ENCODE measurements at regions not wholly inside any gene's neighbourhood (a gene's known extent, or its start where the extent isn't known, plus 50 kb on each side); places are given as distances from the start of the nearest gene placed in this dataset.

DNA sequence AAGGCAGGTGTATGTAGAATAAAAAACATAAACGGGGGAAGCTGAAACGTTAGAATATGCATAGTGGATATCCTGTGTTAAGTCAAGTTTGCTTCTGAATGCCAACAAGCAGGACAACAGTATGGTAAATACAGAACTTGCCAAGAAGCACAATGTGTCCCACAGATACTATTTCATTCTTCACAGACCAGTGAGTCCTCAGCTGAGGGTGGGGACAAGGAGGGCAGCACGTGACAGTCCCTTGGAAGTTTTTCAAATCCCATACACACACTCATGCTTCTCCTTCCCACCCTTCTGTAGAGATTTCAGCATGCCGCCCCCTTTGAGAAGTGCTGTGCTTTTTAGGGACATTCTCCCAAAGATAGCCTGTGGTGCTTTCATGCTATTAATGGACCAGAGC lies 268.5 kb upstream of the ECI2 start:
- no peaks in the 10 kb centered on the region for H3F3A ChIP-seq (replicated peaks; ENCODE audit: low read depth)
- H3K27me3 Mint-ChIP-seq (ENCODE audit: insufficient read depth, low read depth, poor library complexity) = peaks cover 2% of the 10 kb centered on the region

More for the DNA sequence above, 268.5 kb upstream of the ECI2 start:
- H3K36me3 ChIP-seq (ENCODE audit: insufficient read depth) = no peaks in the 10 kb centered on the region
- Mint-ChIP-seq H3K4me1 (peaks cover 19% of the 10 kb centered on the region), H3K36me3 (ENCODE audit: low read depth) (peaks cover 21% of the 10 kb centered on the region; the same call in 2 of the 3 replicates), H3K9me3 (peaks cover 24% of the 10 kb centered on the region), H3K4me3 (no peak overlapping the region), H3K27ac (no peak overlapping the region)
- TF ChIP-seq JUNB (IDR thresholded peaks at IDR 0.05; ENCODE audit: unreplicated experiment) (no peak), EZH2 (IDR thresholded peaks at IDR 0.05; ENCODE audit: low read depth, unreplicated experiment) (no peak), CREB1 (CRISPR knock-in tag; IDR thresholded peaks at IDR 0.05; ENCODE audit: low read depth) (no peak), EZH2phosphoT487 (IDR thresholded peaks at IDR 0.05; ENCODE audit: unreplicated experiment) (no peak)
- TF ChIP-seq, protein P1, sequence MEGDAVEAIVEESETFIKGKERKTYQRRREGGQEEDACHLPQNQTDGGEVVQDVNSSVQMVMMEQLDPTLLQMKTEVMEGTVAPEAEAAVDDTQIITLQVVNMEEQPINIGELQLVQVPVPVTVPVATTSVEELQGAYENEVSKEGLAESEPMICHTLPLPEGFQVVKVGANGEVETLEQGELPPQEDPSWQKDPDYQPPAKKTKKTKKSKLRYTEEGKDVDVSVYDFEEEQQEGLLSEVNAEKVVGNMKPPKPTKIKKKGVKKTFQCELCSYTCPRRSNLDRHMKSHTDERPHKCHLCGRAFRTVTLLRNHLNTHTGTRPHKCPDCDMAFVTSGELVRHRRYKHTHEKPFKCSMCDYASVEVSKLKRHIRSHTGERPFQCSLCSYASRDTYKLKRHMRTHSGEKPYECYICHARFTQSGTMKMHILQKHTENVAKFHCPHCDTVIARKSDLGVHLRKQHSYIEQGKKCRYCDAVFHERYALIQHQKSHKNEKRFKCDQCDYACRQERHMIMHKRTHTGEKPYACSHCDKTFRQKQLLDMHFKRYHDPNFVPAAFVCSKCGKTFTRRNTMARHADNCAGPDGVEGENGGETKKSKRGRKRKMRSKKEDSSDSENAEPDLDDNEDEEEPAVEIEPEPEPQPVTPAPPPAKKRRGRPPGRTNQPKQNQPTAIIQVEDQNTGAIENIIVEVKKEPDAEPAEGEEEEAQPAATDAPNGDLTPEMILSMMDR (conservative IDR thresholded peaks at IDR 0.05; ENCODE audit: low read depth in 2 of 2) = no peak
- TF ChIP-seq, protein P2, sequence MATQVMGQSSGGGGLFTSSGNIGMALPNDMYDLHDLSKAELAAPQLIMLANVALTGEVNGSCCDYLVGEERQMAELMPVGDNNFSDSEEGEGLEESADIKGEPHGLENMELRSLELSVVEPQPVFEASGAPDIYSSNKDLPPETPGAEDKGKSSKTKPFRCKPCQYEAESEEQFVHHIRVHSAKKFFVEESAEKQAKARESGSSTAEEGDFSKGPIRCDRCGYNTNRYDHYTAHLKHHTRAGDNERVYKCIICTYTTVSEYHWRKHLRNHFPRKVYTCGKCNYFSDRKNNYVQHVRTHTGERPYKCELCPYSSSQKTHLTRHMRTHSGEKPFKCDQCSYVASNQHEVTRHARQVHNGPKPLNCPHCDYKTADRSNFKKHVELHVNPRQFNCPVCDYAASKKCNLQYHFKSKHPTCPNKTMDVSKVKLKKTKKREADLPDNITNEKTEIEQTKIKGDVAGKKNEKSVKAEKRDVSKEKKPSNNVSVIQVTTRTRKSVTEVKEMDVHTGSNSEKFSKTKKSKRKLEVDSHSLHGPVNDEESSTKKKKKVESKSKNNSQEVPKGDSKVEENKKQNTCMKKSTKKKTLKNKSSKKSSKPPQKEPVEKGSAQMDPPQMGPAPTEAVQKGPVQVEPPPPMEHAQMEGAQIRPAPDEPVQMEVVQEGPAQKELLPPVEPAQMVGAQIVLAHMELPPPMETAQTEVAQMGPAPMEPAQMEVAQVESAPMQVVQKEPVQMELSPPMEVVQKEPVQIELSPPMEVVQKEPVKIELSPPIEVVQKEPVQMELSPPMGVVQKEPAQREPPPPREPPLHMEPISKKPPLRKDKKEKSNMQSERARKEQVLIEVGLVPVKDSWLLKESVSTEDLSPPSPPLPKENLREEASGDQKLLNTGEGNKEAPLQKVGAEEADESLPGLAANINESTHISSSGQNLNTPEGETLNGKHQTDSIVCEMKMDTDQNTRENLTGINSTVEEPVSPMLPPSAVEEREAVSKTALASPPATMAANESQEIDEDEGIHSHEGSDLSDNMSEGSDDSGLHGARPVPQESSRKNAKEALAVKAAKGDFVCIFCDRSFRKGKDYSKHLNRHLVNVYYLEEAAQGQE (IDR thresholded peaks at IDR 0.05; ENCODE audit: unreplicated experiment) = no peak
- TF ChIP-seq, protein P3, sequence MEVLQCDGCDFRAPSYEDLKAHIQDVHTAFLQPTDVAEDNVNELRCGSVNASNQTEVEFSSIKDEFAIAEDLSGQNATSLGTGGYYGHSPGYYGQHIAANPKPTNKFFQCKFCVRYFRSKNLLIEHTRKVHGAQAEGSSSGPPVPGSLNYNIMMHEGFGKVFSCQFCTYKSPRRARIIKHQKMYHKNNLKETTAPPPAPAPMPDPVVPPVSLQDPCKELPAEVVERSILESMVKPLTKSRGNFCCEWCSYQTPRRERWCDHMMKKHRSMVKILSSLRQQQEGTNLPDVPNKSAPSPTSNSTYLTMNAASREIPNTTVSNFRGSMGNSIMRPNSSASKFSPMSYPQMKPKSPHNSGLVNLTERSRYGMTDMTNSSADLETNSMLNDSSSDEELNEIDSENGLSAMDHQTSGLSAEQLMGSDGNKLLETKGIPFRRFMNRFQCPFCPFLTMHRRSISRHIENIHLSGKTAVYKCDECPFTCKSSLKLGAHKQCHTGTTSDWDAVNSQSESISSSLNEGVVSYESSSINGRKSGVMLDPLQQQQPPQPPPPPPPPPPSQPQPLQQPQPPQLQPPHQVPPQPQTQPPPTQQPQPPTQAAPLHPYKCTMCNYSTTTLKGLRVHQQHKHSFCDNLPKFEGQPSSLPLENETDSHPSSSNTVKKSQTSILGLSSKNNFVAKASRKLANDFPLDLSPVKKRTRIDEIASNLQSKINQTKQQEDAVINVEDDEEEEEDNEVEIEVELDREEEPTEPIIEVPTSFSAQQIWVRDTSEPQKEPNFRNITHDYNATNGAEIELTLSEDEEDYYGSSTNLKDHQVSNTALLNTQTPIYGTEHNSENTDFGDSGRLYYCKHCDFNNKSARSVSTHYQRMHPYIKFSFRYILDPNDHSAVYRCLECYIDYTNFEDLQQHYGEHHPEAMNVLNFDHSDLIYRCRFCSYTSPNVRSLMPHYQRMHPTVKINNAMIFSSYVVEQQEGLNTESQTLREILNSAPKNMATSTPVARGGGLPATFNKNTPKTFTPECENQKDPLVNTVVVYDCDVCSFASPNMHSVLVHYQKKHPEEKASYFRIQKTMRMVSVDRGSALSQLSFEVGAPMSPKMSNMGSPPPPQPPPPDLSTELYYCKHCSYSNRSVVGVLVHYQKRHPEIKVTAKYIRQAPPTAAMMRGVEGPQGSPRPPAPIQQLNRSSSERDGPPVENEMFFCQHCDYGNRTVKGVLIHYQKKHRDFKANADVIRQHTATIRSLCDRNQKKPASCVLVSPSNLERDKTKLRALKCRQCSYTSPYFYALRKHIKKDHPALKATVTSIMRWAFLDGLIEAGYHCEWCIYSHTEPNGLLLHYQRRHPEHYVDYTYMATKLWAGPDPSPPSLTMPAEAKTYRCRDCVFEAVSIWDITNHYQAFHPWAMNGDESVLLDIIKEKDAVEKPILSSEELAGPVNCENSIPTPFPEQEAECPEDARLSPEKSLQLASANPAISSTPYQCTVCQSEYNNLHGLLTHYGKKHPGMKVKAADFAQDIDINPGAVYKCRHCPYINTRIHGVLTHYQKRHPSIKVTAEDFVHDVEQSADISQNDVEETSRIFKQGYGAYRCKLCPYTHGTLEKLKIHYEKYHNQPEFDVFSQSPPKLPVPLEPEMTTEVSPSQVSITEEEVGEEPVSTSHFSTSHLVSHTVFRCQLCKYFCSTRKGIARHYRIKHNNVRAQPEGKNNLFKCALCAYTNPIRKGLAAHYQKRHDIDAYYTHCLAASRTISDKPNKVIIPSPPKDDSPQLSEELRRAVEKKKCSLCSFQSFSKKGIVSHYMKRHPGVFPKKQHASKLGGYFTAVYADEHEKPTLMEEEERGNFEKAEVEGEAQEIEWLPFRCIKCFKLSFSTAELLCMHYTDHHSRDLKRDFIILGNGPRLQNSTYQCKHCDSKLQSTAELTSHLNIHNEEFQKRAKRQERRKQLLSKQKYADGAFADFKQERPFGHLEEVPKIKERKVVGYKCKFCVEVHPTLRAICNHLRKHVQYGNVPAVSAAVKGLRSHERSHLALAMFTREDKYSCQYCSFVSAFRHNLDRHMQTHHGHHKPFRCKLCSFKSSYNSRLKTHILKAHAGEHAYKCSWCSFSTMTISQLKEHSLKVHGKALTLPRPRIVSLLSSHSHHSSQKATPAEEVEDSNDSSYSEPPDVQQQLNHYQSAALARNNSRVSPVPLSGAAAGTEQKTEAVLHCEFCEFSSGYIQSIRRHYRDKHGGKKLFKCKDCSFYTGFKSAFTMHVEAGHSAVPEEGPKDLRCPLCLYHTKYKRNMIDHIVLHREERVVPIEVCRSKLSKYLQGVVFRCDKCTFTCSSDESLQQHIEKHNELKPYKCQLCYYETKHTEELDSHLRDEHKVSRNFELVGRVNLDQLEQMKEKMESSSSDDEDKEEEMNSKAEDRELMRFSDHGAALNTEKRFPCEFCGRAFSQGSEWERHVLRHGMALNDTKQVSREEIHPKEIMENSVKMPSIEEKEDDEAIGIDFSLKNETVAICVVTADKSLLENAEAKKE (CRISPR knock-in tag; IDR thresholded peaks at IDR 0.05) = no peak
- H3K27me3 ChIP-seq (ENCODE audit: insufficient read depth) = no peaks in the 10 kb centered on the region
- H3K79me2 ChIP-seq (replicated peaks; ENCODE audit: insufficient read depth) = no peaks in the 10 kb centered on the region
- H2AFZ ChIP-seq = no peak overlapping the region
- no peak overlapping the region for H3K27ac ChIP-seq (ENCODE audit: low read depth)
- H3K9me2 ChIP-seq (ENCODE audit: insufficient read depth) = no peaks in the 10 kb centered on the region
- no peak for DNase-seq (ENCODE audit: low spot score)
- no peak for ATAC-seq
- peaks cover 9% of the 10 kb centered on the region; the same call in 1 of the 2 replicates for H3K4me1 ChIP-seq (ENCODE audit: insufficient read depth)
- no peak overlapping the region for H3K4me2 ChIP-seq
- H4K20me1 ChIP-seq (replicated peaks; ENCODE audit: insufficient read depth) = no peaks in the 10 kb centered on the region
- H3K4me3 ChIP-seq = no peak overlapping the region

Data from GM23338 (cell line).